Right atrium auricular region (tissue), 2 donors: ENCODE measurements at regions not wholly inside any gene's neighbourhood (a gene's known extent, or its start where the extent isn't known, plus 50 kb on each side); places are given as distances from the start of the nearest gene placed in this dataset.

ENCODE experiments used
- DNase-seq: peaks from one replicate; pipeline ENCODE4 v3.0.0-alpha.2; 2019; ENCODE audit warnings: low spot score
- H3K27ac ChIP-seq, 2 donors: fragments of 200-600 bp; sonication (generic); 1 replicate in 1 of 2; 2 replicates in 1 of 2; pipeline ENCODE4 v1.5.1; 2016 to 2019
- H3K27me3 ChIP-seq, 2 donors: fragments of 200-600 bp; sonication (generic); one replicate each; pipeline versions ENCODE4 v1.5.1 to v1.6.0; 2017 to 2019
- H3K36me3 ChIP-seq: fragments of 200-600 bp; sonication (generic); one replicate; pipeline ENCODE4 v1.5.1; 2016
- H3K4me1 ChIP-seq, 2 donors: fragments of 200-600 bp; sonication (generic); one replicate each; pipeline versions ENCODE4 v1.5.1 to v1.6.0; 2017 to 2019
- H3K4me3 ChIP-seq, 2 donors: fragments of 200-600 bp; sonication (generic); 1 replicate in 1 of 2; 2 replicates in 1 of 2; pipeline ENCODE4 v1.5.1; 2017 to 2019; ENCODE audit warnings: mild to moderate bottlenecking in 1 of 2, moderate library complexity in 1 of 2
- H3K9me3 ChIP-seq, 2 donors: fragments of 200-600 bp; sonication (generic); one replicate each; pipeline ENCODE4 v1.5.1; 2019
- TF ChIP-seq, protein P1 (sequence below), 2 donors: fragments of 200-600 bp; sonication (generic); IDR thresholded peaks; one replicate each; pipeline ENCODE4 v1.5.1; 2019; ENCODE audit warnings: antibody characterized with exemption in 2 of 2

DNA sequence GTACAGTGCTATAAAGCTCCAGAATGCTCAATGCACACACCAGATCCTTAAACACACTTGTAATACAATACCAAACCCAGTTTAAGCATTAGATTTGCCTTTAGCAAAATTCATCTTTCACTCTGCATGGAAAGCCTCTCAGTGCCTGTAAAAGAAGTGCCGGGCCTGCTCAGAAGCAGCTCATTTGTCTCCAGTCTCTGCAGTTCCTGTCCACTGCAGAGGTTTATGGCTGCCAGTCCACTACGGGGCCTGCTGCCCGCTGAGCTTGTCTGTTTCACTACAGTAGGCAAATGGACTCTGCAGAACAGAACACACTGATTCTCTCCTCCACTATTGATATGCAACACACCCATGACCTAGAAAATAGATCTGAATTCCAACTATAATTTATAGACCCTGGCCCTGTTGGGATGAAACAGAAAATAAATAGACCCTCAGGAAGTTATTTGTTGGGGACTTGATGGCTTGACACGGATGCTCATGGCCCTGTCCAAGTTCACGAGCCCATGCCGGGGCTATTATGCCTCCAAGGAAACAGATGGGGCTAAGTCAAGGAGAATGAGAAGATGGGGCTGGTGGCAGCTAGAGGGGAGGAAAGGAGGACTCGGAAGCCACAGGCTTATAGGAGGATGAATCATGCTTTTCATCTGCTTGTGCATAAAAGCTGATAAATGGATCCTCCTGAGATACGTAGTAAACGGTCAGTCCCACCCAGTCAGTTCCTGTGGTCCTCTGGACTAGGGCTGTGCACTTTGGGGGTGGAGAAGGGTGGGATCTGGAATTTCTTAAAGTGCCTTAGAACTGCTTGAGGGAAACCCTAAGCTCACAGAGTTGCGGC lies 416.8 kb upstream of the TENM4 start:
- Histone ChIP-seq H3K9me3 (no peaks in the 10 kb centered on the region), H3K36me3 (no peaks in the 10 kb centered on the region), H3K27ac (no peak overlapping the region), H3K4me1 (no peaks in the 10 kb centered on the region), H3K27me3 (no peaks in the 10 kb centered on the region), H3K4me3 (no peak overlapping the region)
- TF ChIP-seq, protein P1, sequence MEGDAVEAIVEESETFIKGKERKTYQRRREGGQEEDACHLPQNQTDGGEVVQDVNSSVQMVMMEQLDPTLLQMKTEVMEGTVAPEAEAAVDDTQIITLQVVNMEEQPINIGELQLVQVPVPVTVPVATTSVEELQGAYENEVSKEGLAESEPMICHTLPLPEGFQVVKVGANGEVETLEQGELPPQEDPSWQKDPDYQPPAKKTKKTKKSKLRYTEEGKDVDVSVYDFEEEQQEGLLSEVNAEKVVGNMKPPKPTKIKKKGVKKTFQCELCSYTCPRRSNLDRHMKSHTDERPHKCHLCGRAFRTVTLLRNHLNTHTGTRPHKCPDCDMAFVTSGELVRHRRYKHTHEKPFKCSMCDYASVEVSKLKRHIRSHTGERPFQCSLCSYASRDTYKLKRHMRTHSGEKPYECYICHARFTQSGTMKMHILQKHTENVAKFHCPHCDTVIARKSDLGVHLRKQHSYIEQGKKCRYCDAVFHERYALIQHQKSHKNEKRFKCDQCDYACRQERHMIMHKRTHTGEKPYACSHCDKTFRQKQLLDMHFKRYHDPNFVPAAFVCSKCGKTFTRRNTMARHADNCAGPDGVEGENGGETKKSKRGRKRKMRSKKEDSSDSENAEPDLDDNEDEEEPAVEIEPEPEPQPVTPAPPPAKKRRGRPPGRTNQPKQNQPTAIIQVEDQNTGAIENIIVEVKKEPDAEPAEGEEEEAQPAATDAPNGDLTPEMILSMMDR (IDR thresholded peaks at IDR 0.05), result no peak
- no peak for DNase-seq

- TF ChIP-seq, protein P1 (IDR thresholded peaks at IDR 0.05), result no peak
- DNase-seq, result no peak
These were observed 411.3 kb upstream of the TENM4 start for GRCh38 chr11:79852176-79852575.

DNA sequence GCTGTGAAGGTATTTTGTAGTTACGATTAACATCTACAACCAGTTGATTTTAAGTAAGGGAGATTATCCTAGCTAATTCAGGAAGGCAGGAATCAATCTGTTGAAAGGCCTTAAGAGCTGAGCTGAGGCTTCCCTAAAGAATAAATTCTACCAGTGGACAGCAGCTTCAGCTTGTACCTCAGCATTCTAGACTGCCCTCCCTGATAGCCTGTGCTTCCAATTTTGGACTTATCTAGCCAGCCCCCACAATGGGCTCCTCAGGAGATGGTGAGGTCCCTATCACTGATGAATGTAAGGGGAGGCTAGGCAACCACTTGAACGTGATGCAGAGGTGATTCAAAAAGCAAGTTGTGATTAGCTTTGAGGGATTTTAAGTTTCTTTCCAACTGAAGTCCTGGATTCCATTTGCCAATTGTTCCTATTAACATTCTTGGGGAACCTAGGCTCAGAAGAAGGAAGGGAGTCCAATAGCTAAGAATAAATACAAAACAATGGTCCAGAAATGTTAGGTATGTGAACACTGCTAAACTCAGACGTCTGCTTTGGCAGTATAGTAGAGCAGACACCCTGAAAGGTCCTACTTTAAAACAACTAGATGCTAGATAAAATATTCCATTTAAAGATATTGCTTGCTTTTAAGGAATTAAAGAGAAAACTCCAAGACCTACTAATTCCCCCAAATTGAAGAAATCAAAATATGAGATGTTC lies 404.3 kb upstream of the TENM4 start:
- Histone ChIP-seq H3K4me3 (no peak overlapping the region), H3K27me3 (no peaks in the 10 kb centered on the region), H3K4me1 (no peaks in the 10 kb centered on the region), H3K36me3 (no peaks in the 10 kb centered on the region), H3K27ac (no peak overlapping the region), H3K9me3 (peaks cover 0 to 6% of the 10 kb centered on the region in 2 donors)
- DNase-seq, result no peak
- TF ChIP-seq, protein P1 (IDR thresholded peaks at IDR 0.05), result no peak

More at GRCh38 chr11:79852176-79852575, 411.3 kb upstream of the TENM4 start:
- Histone ChIP-seq H3K36me3 (no peaks in the 10 kb centered on the region), H3K27me3 (no peaks in the 10 kb centered on the region), H3K9me3 (peaks cover 0 to 6% of the 10 kb centered on the region in 2 donors), H3K4me1 (no peaks in the 10 kb centered on the region), H3K27ac (no peak overlapping the region), H3K4me3 (no peak overlapping the region)

DNA sequence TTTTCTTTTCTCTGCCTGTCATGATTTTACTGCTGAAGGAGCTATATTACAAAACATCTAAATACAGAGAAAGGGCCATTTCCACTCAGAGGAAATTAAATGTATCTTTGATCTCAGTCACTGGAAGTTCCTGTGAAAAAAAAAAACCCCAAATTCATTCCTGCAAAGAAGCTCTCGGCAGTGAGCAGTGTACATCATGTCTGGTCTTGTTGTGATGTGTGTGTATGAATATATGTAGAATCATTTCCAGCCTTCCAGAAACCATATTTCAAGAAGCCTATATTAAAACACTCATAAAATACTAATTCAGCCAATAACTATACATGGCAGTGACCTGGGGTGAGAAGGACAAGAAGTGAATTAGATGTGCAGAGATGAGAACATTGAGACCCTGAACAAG lies 393.2 kb upstream of the TENM4 start:
- Histone ChIP-seq H3K36me3 (no peaks in the 10 kb centered on the region), H3K27me3 (no peaks in the 10 kb centered on the region), H3K27ac (no peak overlapping the region), H3K9me3 (no peaks in the 10 kb centered on the region), H3K4me1 (no peaks in the 10 kb centered on the region), H3K4me3 (no peak overlapping the region)
- no peak for DNase-seq
- TF ChIP-seq, protein P1 (IDR thresholded peaks at IDR 0.05), result no peak

- H3K4me1 ChIP-seq, result no peaks in the 10 kb centered on the region
- H3K9me3 ChIP-seq, result no peaks in the 10 kb centered on the region
- TF ChIP-seq, protein P1 (IDR thresholded peaks at IDR 0.05), result no peak
- no peak overlapping the region for H3K27ac ChIP-seq
- DNase-seq, result no peak
- H3K27me3 ChIP-seq, result no peaks in the 10 kb centered on the region
- no peaks in the 10 kb centered on the region for H3K36me3 ChIP-seq
- H3K4me3 ChIP-seq, result no peak overlapping the region
These were observed 389.6 kb upstream of the TENM4 start for GRCh38 chr11:79830446-79830845.
